K562 (cell line): ENCODE measurements at regions not wholly inside any gene's neighbourhood (a gene's known extent, or its start where the extent isn't known, plus 50 kb on each side); places are given as distances from the start of the nearest gene placed in this dataset.

Experiments used
- ATAC-seq: fragments of 200-7000 bp; cut with Tn5 transposase; 3 replicates; pipeline ENCODE4 v1.9.1; 2020; ENCODE audit warnings: moderate library complexity
- BruUV-seq: library from RNA; stranded (reverse); fragments of 400-500 nt; replicated peaks from 2 replicates; lab custom pipeline; 2021; lab: Mats Ljungman, UMichigan
- CTCF ChIA-PET: fragments of 300-600 bp; formaldehyde crosslinking; extraction: SDS; loops from one replicate; lab custom pipeline; 2021; ENCODE audit warnings: low intra/inter-chr PET ratio; lab: Yijun Ruan, JAX
- POLR2A ChIA-PET: fragments of 300-600, 350-650 bp; sonication (Branson Sonifier 250); formaldehyde crosslinking; extraction: SDS; loops from one replicate; lab custom pipeline; 2021; ENCODE audit warnings: antibody characterized with exemption, inconsistent platforms; lab: Yijun Ruan, JAX
- DNase-seq, 4 experiments: peaks; one replicate each; pipeline versions ENCODE4 v3.0.0 to v3.0.0-alpha.2; 2011 to 2018; ENCODE audit warnings: low spot score in 3 of 4, mixed read lengths in 3 of 4; ENCODE audit errors: extremely low read depth in 1 of 4
- FAIRE-seq: peaks from 2 replicates; lab custom pipeline; 2011; peaks lifted over from hg19 to GRCh38; lab: Jason Lieb, UNC
- H2AFZ ChIP-seq: 2 replicates; pipeline ENCODE4 v1.6.0; 2011; ENCODE audit warnings: low read depth, low read length, control low read depth, inconsistent platforms
- H3K27ac ChIP-seq: fragments of 200-600 bp; 3 replicates; pipeline ENCODE4 v1.8.0; 2011; ENCODE audit warnings: low read depth, mild to moderate bottlenecking, control low read depth, inconsistent platforms, low read length, moderate library complexity, mixed read lengths; ENCODE audit errors: extremely low read depth
- H3K27me3 ChIP-seq, 2 experiments: fragments of 300-600 bp in 1 of 2; 2 replicates in 1 of 2; 3 replicates in 1 of 2; pipeline versions ENCODE4 v1.6.0 to v1.8.0; 2011; ENCODE audit warnings: inconsistent platforms in 2 of 2, low read length in 2 of 2, mild to moderate bottlenecking in 1 of 2, mixed read lengths in 1 of 2, moderate library complexity in 1 of 2; ENCODE audit not compliant: control insufficient read depth in 2 of 2, insufficient read depth in 2 of 2
- H3K36me3 ChIP-seq: fragments of 300-600 bp; 3 replicates; pipeline ENCODE4 v1.8.0; 2011; ENCODE audit warnings: mild to moderate bottlenecking, low read length, inconsistent platforms; ENCODE audit not compliant: control insufficient read depth, insufficient read depth
- H3K4me1 ChIP-seq, 2 experiments: fragments of 200-600 bp in 1 of 2; replicated peaks in 1 of 2; 2 replicates in 1 of 2; 3 replicates in 1 of 2; pipeline versions ENCODE4 v1.5.1 to v1.8.0; 2011; ENCODE audit warnings: inconsistent platforms in 2 of 2, low read length in 2 of 2, mild to moderate bottlenecking in 1 of 2, mixed read lengths in 1 of 2, moderate library complexity in 1 of 2; ENCODE audit not compliant: control insufficient read depth in 2 of 2, insufficient read depth in 2 of 2
- H3K4me2 ChIP-seq: 2 replicates; pipeline ENCODE4 v1.6.1; 2011; ENCODE audit warnings: low read length, control low read depth, inconsistent platforms, mixed read lengths; ENCODE audit not compliant: insufficient read depth
- H3K4me3 ChIP-seq: fragments of 200-600 bp; sonication (generic), shearing (Covaris generic); 2 replicates; pipeline ENCODE4 v1.5.1; 2016; ENCODE audit warnings: control low read depth, inconsistent platforms
- H3K79me2 ChIP-seq: fragments of 200-600 bp; 3 replicates; pipeline ENCODE4 v1.8.0; 2011; ENCODE audit warnings: low read length, inconsistent platforms; ENCODE audit not compliant: control insufficient read depth, insufficient read depth
- H3K9ac ChIP-seq, 2 experiments: 2 replicates each; pipeline versions ENCODE4 v1.6.0 to v1.6.1; 2011; ENCODE audit warnings: low read depth in 2 of 2, low read length in 2 of 2, control low read depth in 1 of 2, inconsistent platforms in 1 of 2, mild to moderate bottlenecking in 1 of 2, mixed read lengths in 1 of 2; ENCODE audit not compliant: insufficient read depth in 1 of 2
- H3K9me1 ChIP-seq: one replicate; pipeline ENCODE4 v1.6.0; 2011; ENCODE audit warnings: inconsistent platforms, mild to moderate bottlenecking, low read length, moderate library complexity; ENCODE audit not compliant: control insufficient read depth, insufficient read depth
- H3K9me3 ChIP-seq: replicated peaks from 2 replicates; pipeline ENCODE4 v1.5.1; 2011; ENCODE audit warnings: low read depth, low read length, inconsistent platforms; ENCODE audit not compliant: control insufficient read depth, insufficient read depth
- H4K20me1 ChIP-seq: replicated peaks from 2 replicates; pipeline ENCODE4 v1.6.1; 2011; ENCODE audit warnings: low read length, inconsistent platforms, mixed read lengths; ENCODE audit not compliant: control insufficient read depth, insufficient read depth
- AFF1 ChIP-seq, 2 experiments: fragments of 450-650 bp; IDR thresholded peaks; 2 replicates each; pipeline ENCODE4 v1.6.1; 2018; ENCODE audit warnings: mild to moderate bottlenecking in 2 of 2, low read depth in 1 of 2; ENCODE audit not compliant: partially characterized antibody in 2 of 2
- C11orf30 ChIP-seq: fragments of 450-650 bp; IDR thresholded peaks from 2 replicates; pipeline ENCODE4 v1.6.1; 2016; ENCODE audit warnings: low read depth, mild to moderate bottlenecking
- FOSL1 ChIP-seq: fragments of 200-800 bp; sonication (Bioruptor generic); conservative IDR thresholded peaks from 2 replicates; pipeline ENCODE4 v1.6.1; 2016; ENCODE audit warnings: missing genetic modification characterization, missing compliant biosample characterization
- REST ChIP-seq, 2 experiments: fragments of 450-650 bp; formaldehyde crosslinking in 1 of 2; IDR thresholded peaks; 2 replicates each; pipeline versions ENCODE4 v1.4.0 to v1.6.1; 2014 to 2020; ENCODE audit warnings: mild to moderate bottlenecking in 2 of 2, borderline replicate concordance in 1 of 2, low read depth in 1 of 2
- WGBS: fragments of 100-300 bp; shearing (Covaris generic); methylation state at CpG from one replicate; pipeline ENCODE4 v1.1.6; 2016; ENCODE audit warnings: low coverage, mixed read lengths; ENCODE audit not compliant: insufficient coverage; ENCODE audit errors: missing lambda C conversion rate; 5-methylcytosine and 5-hydroxymethylcytosine counted together
- in situ Hi-C: fragments of 300-500 bp; cut with MboI; formaldehyde crosslinking; loops from 4 replicates; pipeline ENCODE4 v1.15.0; 2018; ENCODE audit warnings: inconsistent platforms, mixed read lengths
- intact Hi-C: fragments of 100-400 bp; cut with micrococcal nuclease; formaldehyde crosslinking; loops from 2 replicates; pipeline ENCODE4 v1.14.2; 2022

GRCh38 chr4:189773909-189774308, 166.8 kb upstream of the FRG1 start:
- Histone ChIP-seq H3K4me1 (no peaks in the 10 kb centered on the region), H3K27me3 (no peaks in the 10 kb centered on the region), H3K9ac (no peak overlapping the region), H3K9me1 (no peaks in the 10 kb centered on the region), H3K79me2 (no peaks in the 10 kb centered on the region), H3K4me3 (no peak overlapping the region), H3K36me3 (no peaks in the 10 kb centered on the region), H4K20me1 (no peaks in the 10 kb centered on the region), H2AFZ (no peak overlapping the region), H3K27ac (no peak overlapping the region), H3K4me2 (no peak overlapping the region), H3K9me3 (no peaks in the 10 kb centered on the region)
- WGBS, result 0% methylated on average over 6 of the region's 6 CpGs
- BruUV-seq, result no TSS peak
- ATAC-seq (no peak), FAIRE-seq (no peak), DNase-seq (no peak)
- in situ Hi-C loops, result no loop called here
- ChIA-PET POLR2A (no interaction called here), CTCF (no interaction called here)
- intact Hi-C loops, result no loop called here
- TF ChIP-seq AFF1 (IDR thresholded peaks at IDR 0.05; ENCODE audit: low read depth in 1 of 2, partially characterized antibody in 2 of 2) (no peak), C11orf30 (no peak), FOSL1 (tag) (0 out of 2 replicates have a peak, but pooled peaks have one; percentile 34), REST (IDR thresholded peaks at IDR 0.05; ENCODE audit: borderline replicate concordance) (peak; percentile 54), REST (CRISPR knock-in tag; IDR thresholded peaks at IDR 0.05; ENCODE audit: low read depth) (peak; percentile 94)
- TF ChIP-seq, all 486 proteins: peak for 2
